ENCODE measurements at regions not wholly inside any gene's neighbourhood (a gene's known extent, or its start where the extent isn't known, plus 50 kb on each side); places are given as distances from the start of the nearest gene placed in this dataset.
"Not testable (repeated sequence)": the region's sequence is repeated elsewhere in the genome, so short reads cannot be mapped to it uniquely, and the experiment has no call there.

- no peak for DNase-seq
Observed at GRCh38 chr1:177891809-177892208, 78.0 kb downstream of the SEC16B start.

DNA sequence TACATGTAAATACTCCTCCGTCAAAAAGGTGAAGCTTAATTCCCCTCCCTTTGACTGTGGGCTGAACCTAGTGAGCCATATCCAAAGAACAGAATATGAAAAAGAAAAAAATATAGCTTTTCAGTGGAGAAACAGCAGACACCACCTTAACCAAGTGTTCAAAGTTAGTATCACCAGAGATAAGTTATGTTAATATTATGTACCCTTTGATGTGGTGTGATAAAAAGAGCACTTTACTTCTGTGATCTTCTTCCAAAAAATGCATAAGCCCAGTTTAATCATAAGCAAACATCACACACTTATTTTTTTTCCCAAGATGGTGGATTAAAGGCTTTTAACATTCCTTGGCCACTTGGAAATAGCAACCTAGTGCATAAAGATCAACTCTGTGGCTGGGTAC is 79.4 kb downstream of the SEC16B start:
- DNase-seq = no peak

DNA sequence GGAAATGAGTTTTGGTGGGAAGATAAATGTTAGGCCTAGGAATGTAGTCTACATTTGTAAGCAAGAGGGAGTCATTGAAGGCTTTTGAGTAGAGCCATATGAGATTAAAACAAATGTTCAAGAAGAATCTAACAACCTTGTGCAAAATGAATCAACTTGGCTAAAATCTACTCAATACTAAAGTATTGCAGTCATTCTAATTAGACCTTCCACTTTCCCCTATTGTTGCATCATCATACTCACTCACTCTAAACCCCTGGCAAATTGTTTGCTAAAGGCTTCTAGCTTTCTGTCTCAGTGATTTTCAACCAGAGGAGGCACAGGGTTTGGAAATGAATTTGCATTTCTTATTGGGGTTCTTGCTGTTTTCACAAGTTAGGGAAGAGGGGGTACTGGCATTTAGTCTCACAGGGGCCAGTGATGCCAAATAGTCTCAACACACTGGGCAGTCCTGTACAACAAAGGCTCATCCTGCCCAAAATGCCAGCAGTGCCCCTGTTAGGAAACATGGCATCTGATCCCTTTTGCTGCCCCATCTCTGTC is 85.3 kb downstream of the SEC16B start:
- DNase-seq = no peak

- DNase-seq = no peak
Observed at GRCh38 chr1:177883581-177883980, 86.3 kb downstream of the SEC16B start.

DNA sequence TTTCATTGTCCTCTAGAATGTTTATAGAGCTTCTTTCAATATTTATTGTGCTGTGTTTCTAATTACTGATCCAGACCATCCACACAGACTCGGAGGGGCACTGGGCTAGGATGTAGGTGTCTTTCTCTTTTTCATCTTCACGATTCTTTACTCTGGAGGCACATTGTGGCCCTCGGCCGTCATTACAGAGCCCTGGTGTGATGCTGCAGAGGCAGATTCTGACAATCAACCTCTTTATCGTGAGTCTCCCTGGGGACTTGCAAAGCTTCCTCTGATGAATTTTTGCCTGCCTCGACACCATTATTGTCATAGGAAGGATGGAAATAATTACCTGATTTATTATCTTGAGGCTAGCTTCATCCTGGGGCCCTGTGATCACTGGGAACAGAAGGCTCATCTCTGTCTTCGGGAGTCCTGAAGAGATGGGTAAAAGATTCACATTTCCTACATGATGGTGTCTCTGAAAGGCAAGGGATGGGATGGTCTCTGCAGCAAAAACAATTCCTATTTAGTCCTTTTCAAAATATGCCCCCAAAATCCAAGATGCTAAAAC is 89.4 kb downstream of the SEC16B start:
- no peak for DNase-seq

DNA sequence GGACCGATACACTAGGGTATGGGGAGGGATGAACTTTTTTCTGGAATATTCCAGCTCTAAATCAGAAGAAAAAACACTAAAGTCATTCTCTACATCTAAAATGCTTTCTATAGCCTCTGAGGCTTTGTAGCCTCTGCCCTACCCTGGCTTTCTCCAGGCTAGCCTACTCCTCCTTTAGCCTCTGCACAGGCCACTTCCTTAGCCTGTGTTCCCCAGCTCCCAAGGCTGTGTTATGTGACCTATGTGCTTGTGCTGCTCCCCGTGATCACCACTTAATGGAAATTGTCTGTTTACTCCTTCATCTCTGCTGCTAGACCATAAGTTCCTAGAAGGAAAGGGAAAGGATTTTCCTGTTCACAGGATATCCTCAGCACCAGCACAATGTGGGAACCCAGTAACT is 92.8 kb downstream of the SEC16B start:
- DNase-seq = no peak

DNA sequence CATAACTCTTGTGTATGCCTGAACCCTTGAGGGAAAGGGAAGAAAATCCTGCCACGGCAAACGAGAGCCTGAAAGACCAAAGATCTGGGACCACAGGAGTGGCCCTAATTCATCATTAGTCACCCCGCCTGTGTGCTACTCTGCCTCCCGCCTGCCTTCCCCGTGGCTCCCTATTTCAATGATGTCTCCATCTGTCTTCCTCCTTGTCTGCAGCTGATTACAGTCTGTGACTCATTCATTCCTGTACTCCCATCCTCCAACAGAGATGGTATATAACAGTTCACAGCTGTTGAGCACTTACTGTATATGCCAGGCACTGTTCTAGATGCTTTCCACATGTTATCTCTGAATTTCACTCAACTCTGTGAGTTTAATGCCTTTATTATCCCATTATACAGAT is 96.6 kb downstream of the SEC16B start:
- no peak for DNase-seq

DNA sequence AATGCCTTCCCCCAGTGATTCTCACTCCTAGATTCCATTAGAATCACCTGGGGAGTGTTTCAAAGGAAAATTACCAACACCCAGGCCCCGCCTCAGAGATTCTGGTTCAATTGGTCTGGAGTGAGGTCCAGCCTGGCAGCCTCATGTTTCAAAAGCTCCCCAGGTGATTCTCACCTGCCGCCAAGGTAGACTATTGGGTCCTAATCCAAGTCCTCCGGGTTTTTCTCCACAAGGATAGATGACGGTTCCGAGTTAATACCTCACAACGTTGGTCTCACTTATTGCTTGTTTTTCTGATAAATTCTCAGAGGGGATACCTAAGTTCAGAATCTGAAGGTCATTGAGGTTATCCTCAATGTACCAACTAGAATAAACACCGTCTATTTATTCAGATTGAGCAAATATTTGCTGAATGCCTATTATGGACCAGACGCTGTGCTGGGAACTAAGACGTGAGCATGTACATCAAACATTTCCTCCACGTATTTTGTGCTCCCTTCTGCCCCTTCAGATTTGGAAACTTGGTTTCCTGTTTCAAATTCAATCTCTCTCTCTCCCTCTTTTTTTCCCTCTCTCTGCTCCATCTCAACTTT is 97.5 kb downstream of the SEC16B start:
- no peak for DNase-seq

GRCh38 chr1:177871613-177872307 is 98.1 kb downstream of the SEC16B start:
- peak; percentile 25 for DNase-seq

GRCh38 chr1:177869586-177869985 is 100.3 kb downstream of the SEC16B start:
- no peak for DNase-seq

- not testable (repeated sequence) for DNase-seq
Observed at GRCh38 chr1:177869011-177869410, 100.8 kb downstream of the SEC16B start.

- no peak for DNase-seq
Observed at GRCh38 chr1:177865807-177866206, 104.1 kb downstream of the SEC16B start.

DNA sequence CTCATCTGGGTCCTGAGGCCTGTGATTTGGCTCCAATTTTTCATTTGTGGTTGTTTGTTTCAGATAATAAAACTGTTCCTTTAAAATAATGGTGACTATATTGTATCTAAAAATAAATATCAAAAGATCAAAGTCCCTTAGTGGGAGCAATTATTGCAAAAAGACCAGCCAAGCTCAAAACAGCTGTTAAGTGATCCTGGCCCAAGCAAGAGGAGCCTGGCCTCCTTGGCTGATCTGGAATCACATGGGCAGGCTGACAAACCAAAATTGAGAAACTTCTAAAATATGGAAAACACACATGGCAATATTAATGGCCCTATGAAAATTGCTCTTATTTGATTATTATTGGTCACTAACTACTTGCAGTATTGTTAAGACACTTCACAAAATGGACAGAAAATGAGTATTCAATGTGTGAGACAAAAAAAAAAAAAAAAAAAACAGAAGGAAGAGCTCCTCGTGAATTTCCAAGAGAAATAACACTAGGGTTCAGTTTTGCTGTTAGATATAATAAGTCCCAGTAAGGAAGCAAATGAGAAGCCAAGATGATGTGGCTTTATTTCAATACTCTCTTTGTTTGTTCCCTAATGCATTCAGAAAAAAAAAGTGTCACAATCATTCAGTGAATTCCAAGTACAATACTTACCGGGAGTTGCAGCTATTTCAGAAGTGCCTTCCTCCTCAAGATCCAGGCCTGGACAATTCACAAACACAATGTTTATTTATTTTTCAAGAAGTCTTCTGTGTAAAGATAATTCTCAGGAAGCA is 105.1 kb downstream of the SEC16B start:
- DNase-seq = no peak

DNA sequence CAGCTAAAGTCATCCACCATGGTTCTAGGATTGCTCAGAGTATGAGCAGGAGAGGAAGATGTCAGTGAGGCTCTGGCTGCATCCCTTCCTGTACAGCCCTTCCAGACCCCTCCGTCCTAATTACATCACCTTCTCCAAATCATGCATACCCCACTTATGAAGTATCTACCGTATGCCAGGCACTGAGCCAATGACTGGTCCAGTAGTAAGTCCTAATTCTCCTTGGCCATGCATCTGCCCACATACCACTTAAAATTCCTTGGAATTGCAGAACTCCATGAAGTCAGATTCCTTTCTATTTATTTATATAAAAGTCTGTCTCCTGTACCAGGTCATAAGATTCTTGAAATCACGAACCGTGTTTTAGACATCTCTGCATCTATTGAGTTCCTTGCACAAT is 106.1 kb downstream of the SEC16B start:
- DNase-seq = no peak

- DNase-seq = no peak
Observed at GRCh38 chr1:177862916-177863315, 106.9 kb downstream of the SEC16B start.

DNA sequence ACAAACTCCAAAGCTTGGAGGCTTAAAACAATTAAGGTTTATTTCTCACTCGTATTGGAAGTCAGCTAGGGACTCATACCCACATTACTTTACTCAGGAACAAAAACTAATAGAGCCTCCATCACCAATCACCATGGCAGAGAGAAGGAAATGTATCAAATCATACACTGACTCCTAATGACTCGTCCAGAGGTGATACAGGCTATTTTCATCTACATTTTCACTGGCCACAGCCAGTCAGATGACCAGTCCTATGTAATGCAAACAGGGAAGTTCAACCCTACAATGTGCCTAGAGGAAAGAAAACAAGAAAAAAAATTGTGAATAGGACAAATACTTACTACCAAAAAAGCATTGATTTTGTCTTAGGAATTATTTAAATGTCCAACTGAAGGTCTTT is 110.3 kb downstream of the SEC16B start:
- no peak for DNase-seq

DNA sequence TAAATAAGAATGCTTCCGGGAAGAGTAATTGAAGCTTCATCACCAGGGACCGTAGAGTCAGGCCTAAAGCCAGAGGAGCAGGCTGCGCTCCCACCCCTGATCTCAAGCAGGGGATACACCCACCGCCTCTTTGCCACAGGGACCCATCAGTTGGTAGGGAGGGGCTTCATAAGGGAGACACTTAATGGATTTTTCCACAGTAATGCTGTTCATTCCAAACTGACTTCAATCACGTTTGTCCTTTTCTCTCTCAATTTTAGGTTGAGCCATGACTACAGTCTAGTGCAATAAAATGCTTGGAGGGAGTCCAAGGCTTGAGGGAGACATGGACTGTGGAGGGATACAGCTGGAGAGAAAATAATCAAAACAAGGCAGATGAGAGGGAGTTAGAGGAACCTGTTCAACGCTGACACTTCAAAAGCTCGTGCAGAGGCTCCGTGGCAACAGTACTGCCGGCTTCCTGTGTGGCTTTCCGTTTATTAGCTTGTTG is 111.5 kb downstream of the SEC16B start:
- DNase-seq = no peak

DNA sequence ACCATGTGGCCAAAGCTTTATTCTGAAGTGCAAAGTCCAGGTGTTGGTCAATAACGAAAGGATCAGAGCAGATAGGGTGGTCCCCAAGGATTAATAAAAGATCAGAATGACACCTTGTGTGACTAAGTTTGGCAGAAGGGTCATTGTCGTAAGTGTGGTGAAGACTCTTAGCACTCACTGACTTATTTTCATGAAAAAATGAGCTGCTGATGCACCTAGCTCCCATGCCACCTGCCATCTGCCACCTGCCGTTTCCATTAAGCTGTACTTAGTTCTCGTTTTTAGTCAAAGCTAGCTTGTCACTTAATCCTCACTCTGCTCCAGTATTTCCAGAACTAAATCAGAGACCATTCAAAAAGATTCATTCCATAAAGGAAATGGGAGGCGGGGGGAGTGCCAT is 112.6 kb downstream of the SEC16B start:
- peak; percentile 65 for DNase-seq

DNA sequence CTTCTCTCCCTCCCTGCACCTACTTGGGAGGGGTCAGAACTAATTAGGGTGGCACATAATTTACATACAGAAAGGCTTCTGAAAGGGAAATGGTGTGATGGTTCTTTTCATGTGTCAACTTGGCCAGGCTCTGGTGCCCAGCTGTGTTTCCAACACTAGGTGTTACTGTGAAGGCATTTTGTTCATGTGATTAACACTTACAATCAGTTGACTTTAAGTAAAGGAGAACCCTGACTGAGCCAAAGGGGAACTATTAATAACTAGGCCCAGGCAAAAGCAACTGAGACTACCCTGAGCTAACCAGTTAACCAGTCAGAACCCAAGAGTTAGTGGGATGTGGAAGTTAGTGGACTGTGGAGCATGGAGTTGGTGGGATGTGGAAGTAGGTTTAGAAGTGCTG is 114.9 kb downstream of the SEC16B start:
- DNase-seq = no peak

DNA sequence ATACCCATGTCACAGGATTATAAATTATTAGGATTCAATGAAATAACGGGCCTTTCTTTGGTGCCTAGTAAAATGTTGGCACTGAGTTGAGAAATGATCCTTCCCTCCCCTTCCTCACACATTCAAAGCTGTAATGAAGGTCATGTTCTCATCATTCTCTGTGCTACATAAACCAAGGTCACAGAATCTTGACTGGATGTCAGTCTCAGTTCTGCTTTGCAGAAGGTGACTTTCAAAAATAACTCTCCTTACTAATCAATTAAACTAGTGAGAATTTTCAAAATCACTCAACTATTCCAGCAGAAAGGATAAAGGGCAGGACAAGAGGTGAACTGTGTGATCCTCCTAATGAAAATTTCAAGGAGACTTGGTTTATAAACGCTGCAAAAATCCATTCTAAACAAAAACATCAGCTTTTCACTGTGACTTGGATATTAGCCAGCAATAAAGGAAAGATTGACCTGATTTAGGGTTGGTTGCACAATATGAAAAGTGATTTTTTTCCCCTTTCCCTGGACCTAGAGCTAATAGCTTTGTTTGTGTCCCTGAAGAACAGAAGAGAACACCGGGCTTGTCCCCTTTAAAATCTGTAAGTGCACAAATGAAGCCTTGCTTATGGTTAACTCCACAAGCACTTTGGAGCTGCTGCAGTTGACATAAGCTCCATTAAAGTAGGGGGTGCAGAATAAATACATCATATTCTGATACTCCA is 120.1 kb downstream of the SEC16B start:
- DNase-seq = no peak

- DNase-seq = no peak
Observed at GRCh38 chr1:177849130-177849529, 120.7 kb downstream of the SEC16B start.

GRCh38 chr1:177848577-177848976 is 121.3 kb downstream of the SEC16B start:
- no peak for DNase-seq

DNA sequence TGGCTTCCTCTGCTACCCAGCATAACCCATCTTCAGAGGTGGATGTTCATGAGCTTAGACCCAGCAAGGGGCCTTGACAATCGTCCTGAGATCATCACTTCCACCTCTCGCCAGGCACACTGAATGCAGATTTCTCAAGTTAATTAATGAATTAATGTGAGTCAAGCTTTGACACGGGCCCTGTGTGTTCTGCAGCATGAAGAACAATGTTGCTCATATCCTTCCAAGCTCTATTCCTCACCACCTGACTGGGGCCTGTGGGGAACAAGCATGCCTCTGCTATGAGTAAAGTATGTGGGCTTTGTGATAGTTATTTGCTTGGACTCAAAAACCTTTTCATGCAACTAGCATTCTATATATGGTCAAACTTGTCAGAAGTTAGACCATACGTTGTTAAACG is 122.0 kb downstream of the SEC16B start:
- DNase-seq = no peak
